Stomach (tissue), 8 donors: ENCODE measurements at regions not wholly inside any gene's neighbourhood (a gene's known extent, or its start where the extent isn't known, plus 50 kb on each side); places are given as distances from the start of the nearest gene placed in this dataset.

Experiments used
- DNase-seq, 2 donors: peaks; one replicate each; pipeline versions ENCODE4 v3.0.0 to v3.0.0-alpha.2; 2013 to 2019
- H3K27ac ChIP-seq, 5 donors: fragments of 200-600 bp in 4 of 5; sonication (generic) in 4 of 5; one replicate each; pipeline ENCODE4 v1.5.1; 2013 to 2019; ENCODE audit warnings: mild to moderate bottlenecking in 1 of 5, moderate library complexity in 1 of 5
- H3K27me3 ChIP-seq, 3 donors: fragments of 200-600 bp; sonication (generic); one replicate each; pipeline ENCODE4 v1.5.1; 2017 to 2019; ENCODE audit warnings: mixed run types in 1 of 3
- H3K36me3 ChIP-seq, 4 donors: fragments of 200-600 bp; sonication (generic); 1 replicate in 3 of 4; 2 replicates in 1 of 4; pipeline ENCODE4 v1.5.1; 2016 to 2019
- H3K4me1 ChIP-seq, 4 donors: fragments of 200-600 bp; sonication (generic); one replicate each; pipeline ENCODE4 v1.5.1; 2016 to 2019
- H3K4me3 ChIP-seq, 4 donors: fragments of 200-600 bp; sonication (generic) in 3 of 4; one replicate each; pipeline ENCODE4 v1.5.1; 2016 to 2019; ENCODE audit warnings: mild to moderate bottlenecking in 1 of 4
- H3K9me3 ChIP-seq, 4 donors: fragments of 200-600 bp; sonication (generic); one replicate each; pipeline ENCODE4 v1.5.1; 2016 to 2019
- EP300 ChIP-seq: sonication (generic); formaldehyde crosslinking; IDR thresholded peaks from one replicate; pipeline ENCODE4 v1.6.1; 2017; ENCODE audit warnings: antibody characterized with exemption
- POLR2A ChIP-seq, 4 donors: fragments of 450-650 bp; IDR thresholded peaks; one replicate each; pipeline ENCODE4 v1.6.1; 2016; ENCODE audit warnings: antibody characterized with exemption in 4 of 4, control low read depth in 2 of 4, mild to moderate bottlenecking in 1 of 4, moderate library complexity in 1 of 4
- POLR2AphosphoS5 ChIP-seq, 3 donors: sonication (generic); formaldehyde crosslinking; IDR thresholded peaks; one replicate each; pipeline ENCODE4 v1.6.1; 2016; ENCODE audit warnings: antibody characterized with exemption in 3 of 3
- WGBS, 5 donors: extraction: QIAGEN DNeasy Blood & Tissue Kit in 3 of 5; methylation state at CpG; one replicate each; pipeline versions ENCODE4 v1.1.5 to v1.1.7; 2013 to 2018; 5-methylcytosine and 5-hydroxymethylcytosine counted together
- intact Hi-C: fragments of 100-400 bp; cut with DNase I; formaldehyde crosslinking; loops from one replicate; pipeline ENCODE4 v1.15.1; 2023; ENCODE audit warnings: low total_unique reads
- TF ChIP-seq, protein P1 (sequence below), 7 experiments: fragments of 450-650 bp in 4 of 7; fragments of 200-600 bp in 3 of 7; sonication (generic) in 3 of 7; IDR thresholded peaks; one replicate each; pipeline ENCODE4 v1.5.1; 2016 to 2019; ENCODE audit warnings: antibody characterized with exemption in 7 of 7, control low read depth in 2 of 7, mild to moderate bottlenecking in 1 of 7
- donor health status: healthy with polysubstance abuse.
- donor health status: Bipolar disorder and iron deficiency.
- donor health status: healthy.

DNA sequence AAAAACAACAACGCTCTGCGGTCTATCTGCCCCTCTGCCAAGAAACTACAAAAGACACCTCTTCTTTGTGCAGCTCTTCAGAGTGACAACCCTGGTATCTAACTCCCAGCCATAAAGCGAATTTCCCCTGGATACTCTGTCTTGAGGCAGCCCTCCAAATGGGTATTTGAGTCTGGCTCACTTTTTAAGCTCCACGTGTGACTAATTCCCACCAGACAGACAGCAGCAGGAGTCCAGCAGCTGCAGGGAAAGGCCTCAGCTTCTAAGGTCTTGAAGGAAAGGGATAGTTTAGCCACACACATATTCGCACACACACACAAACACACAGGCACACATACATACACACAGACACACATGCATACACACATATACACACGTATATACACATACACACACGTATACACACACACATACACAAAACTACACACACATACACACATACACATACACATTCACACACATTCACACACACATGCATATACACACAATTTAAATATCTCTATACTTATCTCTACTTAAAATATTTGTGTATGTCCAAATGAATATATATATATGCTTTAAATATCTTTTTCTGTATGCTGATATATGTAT, 188.8 kb downstream of the TSHZ3 start:
- intact Hi-C loops, result no loop called here
- Histone ChIP-seq H3K27me3 (peaks cover 0 to 17% (median 3%) of the 10 kb centered on the region in 3 donors), H3K4me1 (no peaks in the 10 kb centered on the region), H3K4me3 (no peak overlapping the region), H3K9me3 (no peaks in the 10 kb centered on the region), H3K27ac (no peak overlapping the region), H3K36me3 (no peaks in the 10 kb centered on the region)
- no peak for DNase-seq
- 76 to 82% (median 77%) methylated on average over 7 of the region's 7 CpGs for WGBS, 5 donors
- TF ChIP-seq, protein P1, sequence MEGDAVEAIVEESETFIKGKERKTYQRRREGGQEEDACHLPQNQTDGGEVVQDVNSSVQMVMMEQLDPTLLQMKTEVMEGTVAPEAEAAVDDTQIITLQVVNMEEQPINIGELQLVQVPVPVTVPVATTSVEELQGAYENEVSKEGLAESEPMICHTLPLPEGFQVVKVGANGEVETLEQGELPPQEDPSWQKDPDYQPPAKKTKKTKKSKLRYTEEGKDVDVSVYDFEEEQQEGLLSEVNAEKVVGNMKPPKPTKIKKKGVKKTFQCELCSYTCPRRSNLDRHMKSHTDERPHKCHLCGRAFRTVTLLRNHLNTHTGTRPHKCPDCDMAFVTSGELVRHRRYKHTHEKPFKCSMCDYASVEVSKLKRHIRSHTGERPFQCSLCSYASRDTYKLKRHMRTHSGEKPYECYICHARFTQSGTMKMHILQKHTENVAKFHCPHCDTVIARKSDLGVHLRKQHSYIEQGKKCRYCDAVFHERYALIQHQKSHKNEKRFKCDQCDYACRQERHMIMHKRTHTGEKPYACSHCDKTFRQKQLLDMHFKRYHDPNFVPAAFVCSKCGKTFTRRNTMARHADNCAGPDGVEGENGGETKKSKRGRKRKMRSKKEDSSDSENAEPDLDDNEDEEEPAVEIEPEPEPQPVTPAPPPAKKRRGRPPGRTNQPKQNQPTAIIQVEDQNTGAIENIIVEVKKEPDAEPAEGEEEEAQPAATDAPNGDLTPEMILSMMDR (IDR thresholded peaks at IDR 0.05), result no peak
- TF ChIP-seq POLR2A (IDR thresholded peaks at IDR 0.05) (no peak), EP300 (no peak), POLR2AphosphoS5 (IDR thresholded peaks at IDR 0.05) (no peak)

DNA sequence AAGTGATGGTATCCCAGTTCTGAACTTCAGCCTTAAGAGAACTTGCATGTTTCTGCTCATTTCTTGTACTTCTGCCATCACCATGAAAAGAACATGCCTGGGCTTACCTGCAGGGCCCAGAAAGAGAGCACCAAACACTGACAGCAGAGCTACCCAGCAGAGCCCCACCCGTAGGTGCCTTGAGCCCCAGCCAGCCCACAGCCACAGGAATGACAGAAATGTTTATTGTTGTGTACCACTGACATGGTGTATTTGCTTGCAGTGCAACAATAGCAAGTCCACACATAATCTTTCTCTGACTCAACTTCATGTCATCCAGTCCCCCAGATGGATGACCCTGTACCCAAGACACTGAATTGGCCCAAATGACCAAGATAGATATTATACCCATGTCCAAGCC, 195.2 kb downstream of the TSHZ3 start:
- H3K9me3 ChIP-seq, result no peaks in the 10 kb centered on the region
- H3K36me3 ChIP-seq, result no peaks in the 10 kb centered on the region
- no peaks in the 10 kb centered on the region for H3K27me3 ChIP-seq
- TF ChIP-seq EP300, result no peak
- TF ChIP-seq, protein P1 (IDR thresholded peaks at IDR 0.05), result no peak
- TF ChIP-seq POLR2A (IDR thresholded peaks at IDR 0.05), result no peak
- no peak for TF ChIP-seq POLR2AphosphoS5 (IDR thresholded peaks at IDR 0.05)
- 56 to 71% (median 63%) methylated on average over 1 of the region's 1 CpG for WGBS, 5 donors
- H3K4me3 ChIP-seq, result no peak overlapping the region
- no peaks in the 10 kb centered on the region for H3K4me1 ChIP-seq
- no peak overlapping the region for H3K27ac ChIP-seq
- no peak for DNase-seq
- intact Hi-C loops, result no loop called here

DNA sequence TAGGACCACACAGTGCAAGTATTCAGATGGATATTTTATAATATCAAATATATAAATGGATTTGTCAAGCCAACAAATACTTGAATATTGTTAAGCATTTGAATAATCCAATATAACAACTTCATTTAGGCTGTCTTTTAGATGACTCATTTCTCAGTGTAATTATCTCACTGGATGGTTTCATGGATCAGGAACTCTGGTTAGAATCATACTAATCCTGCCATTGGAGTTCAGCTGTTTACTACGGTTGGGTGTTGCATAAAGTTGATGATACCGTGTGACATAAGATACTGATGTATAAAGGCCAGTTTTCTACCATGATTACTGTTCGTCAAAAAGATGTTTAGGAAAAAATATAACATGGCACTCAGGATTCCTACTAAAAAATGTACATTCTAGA, 196.3 kb downstream of the TSHZ3 start:
- 88 to 95% (median 91%) methylated on average over 3 of the region's 3 CpGs for WGBS, 5 donors
- intact Hi-C loops, result no loop called here
- no peak for DNase-seq
- Histone ChIP-seq H3K4me3 (no peak overlapping the region), H3K27me3 (no peaks in the 10 kb centered on the region), H3K36me3 (no peaks in the 10 kb centered on the region), H3K9me3 (no peaks in the 10 kb centered on the region), H3K4me1 (no peaks in the 10 kb centered on the region), H3K27ac (no peak overlapping the region)
- TF ChIP-seq EP300 (no peak), POLR2AphosphoS5 (IDR thresholded peaks at IDR 0.05) (no peak), POLR2A (IDR thresholded peaks at IDR 0.05) (no peak)
- TF ChIP-seq, protein P1 (IDR thresholded peaks at IDR 0.05), result no peak

DNA sequence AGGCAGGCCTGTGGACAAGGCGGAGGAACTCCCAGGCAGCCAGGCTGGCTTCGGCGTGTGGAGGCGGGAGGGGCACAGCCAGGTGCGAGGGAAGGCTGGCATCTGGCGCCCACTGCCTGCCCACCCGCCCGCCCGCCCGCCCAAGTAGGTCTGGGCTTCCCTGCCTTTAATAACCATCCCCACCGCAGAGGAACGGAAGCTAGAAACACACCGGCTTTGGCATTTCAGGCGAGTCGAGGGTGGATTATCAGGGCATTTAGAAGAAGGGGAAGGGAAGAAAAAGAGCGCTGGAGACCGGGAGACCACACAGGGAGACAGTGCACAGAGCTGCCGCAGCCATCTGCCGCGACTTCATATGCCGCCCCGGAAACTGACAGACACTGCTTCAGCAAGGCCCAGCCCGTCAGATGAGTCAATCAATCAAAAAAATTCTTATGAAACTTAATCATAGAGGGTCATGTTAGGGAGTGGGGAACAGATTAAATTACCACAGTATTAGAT, 199.7 kb downstream of the TSHZ3 start:
- intact Hi-C loops, result no loop called here
- WGBS, 5 donors, result 73 to 80% (median 75%) methylated on average over 23 of the region's 23 CpGs
- peak in 1 of 2 donors; percentile 29 for DNase-seq
- TF ChIP-seq EP300 (no peak), POLR2A (IDR thresholded peaks at IDR 0.05) (no peak), POLR2AphosphoS5 (IDR thresholded peaks at IDR 0.05) (no peak)
- TF ChIP-seq, protein P1 (IDR thresholded peaks at IDR 0.05), result no peak
- no peak overlapping the region for H3K4me3 ChIP-seq
- H3K9me3 ChIP-seq, result no peaks in the 10 kb centered on the region
- no peak overlapping the region for H3K27ac ChIP-seq
- no peaks in the 10 kb centered on the region for H3K36me3 ChIP-seq
- no peaks in the 10 kb centered on the region for H3K27me3 ChIP-seq
- no peaks in the 10 kb centered on the region for H3K4me1 ChIP-seq
